ENCODE measurements at regions not wholly inside any gene's neighbourhood (a gene's known extent, or its start where the extent isn't known, plus 50 kb on each side); places are given as distances from the start of the nearest gene placed in this dataset.

- no peak for TF ChIP-seq ZNF462 (CRISPR knock-in tag; IDR thresholded peaks at IDR 0.05)
- TF ChIP-seq REST (IDR thresholded peaks at IDR 0.05; ENCODE audit: unreplicated experiment) = no peak
- TF ChIP-seq JUNB (IDR thresholded peaks at IDR 0.05; ENCODE audit: unreplicated experiment) = no peak
Measured at GRCh38 chr22:49112661-49113626, 714.7 kb downstream of the BRD1 start (continued).

GRCh38 chr22:49112176-49112575 is 715.5 kb downstream of the BRD1 start:
- H3K27ac Mint-ChIP-seq = no peak overlapping the region
- no peaks in the 10 kb centered on the region for H3K27me3 ChIP-seq (ENCODE audit: insufficient read depth)
- no peaks in the 10 kb centered on the region for H3K36me3 Mint-ChIP-seq (ENCODE audit: low read depth)
- TF ChIP-seq CREB1 (CRISPR knock-in tag; IDR thresholded peaks at IDR 0.05; ENCODE audit: low read depth) = no peak
- TF ChIP-seq JUNB (IDR thresholded peaks at IDR 0.05; ENCODE audit: unreplicated experiment) = no peak
- no peak for TF ChIP-seq ETS1 (IDR thresholded peaks at IDR 0.05)
- no peak for TF ChIP-seq STAT1 (IDR thresholded peaks at IDR 0.05; ENCODE audit: unreplicated experiment)
- no peak for TF ChIP-seq ZNF331 (CRISPR knock-in tag; IDR thresholded peaks at IDR 0.05; ENCODE audit: low read depth)
- no peak for TF ChIP-seq CTCF (conservative IDR thresholded peaks at IDR 0.05; ENCODE audit: low read depth in 2 of 2)
- TF ChIP-seq POLR2AphosphoS5 (IDR thresholded peaks at IDR 0.05; ENCODE audit: low read depth) = no peak
- no peak for TF ChIP-seq NANOG (IDR thresholded peaks at IDR 0.05; ENCODE audit: borderline replicate concordance)
- no peak for TF ChIP-seq EZH2phosphoT487 (IDR thresholded peaks at IDR 0.05; ENCODE audit: unreplicated experiment)

More at GRCh38 chr22:49112176-49112575, 715.5 kb downstream of the BRD1 start:
- DNase-seq (ENCODE audit: low spot score) (no peak), ATAC-seq (no peak)
- no peaks in the 10 kb centered on the region for H3K9me2 ChIP-seq (ENCODE audit: insufficient read depth)
- no peak overlapping the region for H3K4me2 ChIP-seq
- no peaks in the 10 kb centered on the region for H3K79me2 ChIP-seq (replicated peaks; ENCODE audit: insufficient read depth)
- H3K4me1 Mint-ChIP-seq = peaks cover 2% of the 10 kb centered on the region; the same call in 2 of the 3 replicates
- no peak overlapping the region for H3K4me3 ChIP-seq
- H3K9me3 Mint-ChIP-seq = no peaks in the 10 kb centered on the region
- H4K20me1 ChIP-seq (replicated peaks; ENCODE audit: insufficient read depth) = no peaks in the 10 kb centered on the region
- H3K36me3 ChIP-seq (ENCODE audit: insufficient read depth) = no peaks in the 10 kb centered on the region
- H3K27me3 Mint-ChIP-seq (ENCODE audit: insufficient read depth, low read depth, poor library complexity) = peaks cover 7% of the 10 kb centered on the region
- no peak overlapping the region for H3K27ac ChIP-seq (ENCODE audit: low read depth)
- no peak overlapping the region for H3K4me3 Mint-ChIP-seq
- no peak overlapping the region for H2AFZ ChIP-seq
- H3F3A ChIP-seq (replicated peaks; ENCODE audit: low read depth) = no peaks in the 10 kb centered on the region
- no peaks in the 10 kb centered on the region for H3K4me1 ChIP-seq (ENCODE audit: insufficient read depth)

Measured in GM23338 (cell line).